ENCODE measurements at regions not wholly inside any gene's neighbourhood (a gene's known extent, or its start where the extent isn't known, plus 50 kb on each side); places are given as distances from the start of the nearest gene placed in this dataset.

- TF ChIP-seq CTCF (IDR thresholded peaks at IDR 0.05; ENCODE audit: borderline replicate concordance, extremely low read depth, low read length, poor library complexity, severe bottlenecking): no peak
- TF ChIP-seq EZH2 (IDR thresholded peaks at IDR 0.05; ENCODE audit: borderline replicate concordance, low read depth, low read length, severe bottlenecking): no peak
Observed at GRCh38 chr10:60522617-60523016, 132.9 kb upstream of the ANK3 start.

Data from DND-41 (cell line).